B cell (primary cell): ENCODE measurements at regions not wholly inside any gene's neighbourhood (a gene's known extent, or its start where the extent isn't known, plus 50 kb on each side); places are given as distances from the start of the nearest gene placed in this dataset.

Experiments used
- ATAC-seq: fragments of 200-7000 bp; cut with Tn5 transposase; one replicate; pipeline ENCODE4 v1.10.0; 2021; ENCODE audit warnings: low read depth, mild to moderate bottlenecking, moderate number of reproducible peaks, moderate library complexity
- CTCF ChIA-PET: fragments of 350-600 bp; sonication (Branson Sonifier 250); formaldehyde crosslinking; loops from one replicate; lab custom pipeline; 2021; ENCODE audit warnings: antibody characterized with exemption, inconsistent platforms; lab: Charles Lee
- POLR2A ChIA-PET: fragments of 350-600 bp; sonication (Branson Sonifier 250); formaldehyde crosslinking; loops from one replicate; lab custom pipeline; 2021; ENCODE audit warnings: antibody characterized with exemption; lab: Charles Lee
- DNase-seq: peaks from one replicate; pipeline ENCODE4 v3.0.0; 2013
- H2AFZ ChIP-seq: 2 replicates; pipeline ENCODE4 v1.6.1; 2012; ENCODE audit warnings: mild to moderate bottlenecking, low read depth, low read length; ENCODE audit not compliant: insufficient read depth, poor library complexity, severe bottlenecking
- H3K27ac ChIP-seq, 2 donors: 1 replicate in 1 of 2; 2 replicates in 1 of 2; pipeline ENCODE4 v1.5.1; 2012 to 2013; ENCODE audit warnings: low read length in 2 of 2, mild to moderate bottlenecking in 2 of 2, moderate library complexity in 1 of 2
- H3K27me3 ChIP-seq, 4 experiments: fragments of 200-600 bp in 1 of 4; sonication (generic) in 1 of 4; replicated peaks in 1 of 4; 1 replicate in 2 of 4; 2 replicates in 2 of 4; pipeline versions ENCODE4 v1.6.1 to v1.7.0; 2013 to 2016; ENCODE audit warnings: low read length in 3 of 4, mild to moderate bottlenecking in 2 of 4, mixed read lengths in 1 of 4, moderate library complexity in 1 of 4; ENCODE audit not compliant: insufficient read depth in 4 of 4, control insufficient read depth in 3 of 4; ENCODE audit errors: control extremely low read depth in 1 of 4
- H3K36me3 ChIP-seq, 2 experiments: replicated peaks in 1 of 2; 1 replicate in 1 of 2; 2 replicates in 1 of 2; pipeline versions ENCODE4 v1.6.1 to v1.7.1; 2013; ENCODE audit warnings: low read length in 1 of 2; ENCODE audit not compliant: insufficient read depth in 2 of 2, control insufficient read depth in 1 of 2; ENCODE audit errors: control extremely low read depth in 1 of 2, extremely low read depth in 1 of 2
- H3K4me1 ChIP-seq, 2 donors: fragments of 200-600 bp in 1 of 2; sonication (generic) in 1 of 2; 1 replicate in 1 of 2; 2 replicates in 1 of 2; pipeline versions ENCODE4 v1.5.1 to v1.6.1; 2013 to 2017; ENCODE audit warnings: low read length in 2 of 2; ENCODE audit not compliant: control insufficient read depth in 2 of 2, insufficient read depth in 2 of 2
- H3K4me2 ChIP-seq: replicated peaks from 2 replicates; pipeline ENCODE3; 2012; ENCODE audit warnings: mild to moderate bottlenecking, low read depth, low read length; ENCODE audit not compliant: poor library complexity, severe bottlenecking
- H3K4me3 ChIP-seq, 5 experiments: fragments of 200-600 bp in 1 of 5; sonication (generic) in 1 of 5; 1 replicate in 3 of 5; 2 replicates in 2 of 5; pipeline versions ENCODE4 v1.5.1 to v1.7.0; 2011 to 2016; ENCODE audit warnings: low read length in 4 of 5, mild to moderate bottlenecking in 4 of 5, low read depth in 2 of 5, control low read depth in 1 of 5, moderate library complexity in 1 of 5; ENCODE audit not compliant: insufficient read depth in 1 of 5; ENCODE audit errors: control extremely low read depth in 1 of 5, extremely low read depth in 1 of 5
- H3K79me2 ChIP-seq: fragments of 200-600 bp; sonication (generic); one replicate; pipeline ENCODE4 v1.6.0; 2016; ENCODE audit warnings: low read length; ENCODE audit not compliant: control insufficient read depth, insufficient read depth
- H3K9ac ChIP-seq: fragments of 200-600 bp; sonication (generic); 2 replicates; pipeline ENCODE4 v1.6.1; 2017; ENCODE audit warnings: mild to moderate bottlenecking, low read length, moderate library complexity
- H3K9me3 ChIP-seq, 3 donors: one replicate each; pipeline versions ENCODE4 v1.6.1 to v1.7.1; 2013; ENCODE audit warnings: low read length in 2 of 3; ENCODE audit not compliant: control insufficient read depth in 2 of 3, insufficient read depth in 1 of 3; ENCODE audit errors: control extremely low read depth in 1 of 3
- H4K20me1 ChIP-seq: 2 replicates; pipeline ENCODE4 v1.6.0; 2012; ENCODE audit warnings: mild to moderate bottlenecking, low read length; ENCODE audit not compliant: insufficient read depth, control insufficient read depth, poor library complexity, severe bottlenecking
- H3K27ac Mint-ChIP-seq: one replicate; pipeline ENCODE4 v1.8.0; 2021; ENCODE audit warnings: mixed read lengths
- H3K27me3 Mint-ChIP-seq: one replicate; pipeline ENCODE4 v1.8.0; 2021; ENCODE audit warnings: mixed read lengths
- H3K4me1 Mint-ChIP-seq: one replicate; pipeline ENCODE4 v1.8.0; 2021; ENCODE audit warnings: mixed read lengths
- H3K4me3 Mint-ChIP-seq: one replicate; pipeline ENCODE4 v1.8.0; 2021; ENCODE audit warnings: mixed read lengths
- H3K9me3 Mint-ChIP-seq: one replicate; pipeline ENCODE4 v1.8.0; 2022; ENCODE audit warnings: mixed read lengths; ENCODE audit not compliant: insufficient read depth
- EZH2 ChIP-seq: IDR thresholded peaks from 2 replicates; pipeline ENCODE4 v1.6.1; 2012; ENCODE audit warnings: borderline replicate concordance, low read depth, mild to moderate bottlenecking, moderate library complexity, low read length; ENCODE audit not compliant: insufficient read depth, poor library complexity, severe bottlenecking
- WGBS: methylation state at CpG from one replicate; pipeline ENCODE4 v1.1.5; 2013; ENCODE audit warnings: missing lambda C conversion rate; ENCODE audit not compliant: insufficient coverage; 5-methylcytosine and 5-hydroxymethylcytosine counted together
- intact Hi-C: fragments of 100-400 bp; cut with micrococcal nuclease; formaldehyde crosslinking; loops from one replicate; pipeline ENCODE4 v1.10.0; 2022
- TF ChIP-seq, protein P1 (sequence below): fragments of 200-600 bp; IDR thresholded peaks from one replicate; pipeline ENCODE4 v1.8.0; 2022; ENCODE audit warnings: antibody characterized with exemption, mild to moderate bottlenecking

DNA sequence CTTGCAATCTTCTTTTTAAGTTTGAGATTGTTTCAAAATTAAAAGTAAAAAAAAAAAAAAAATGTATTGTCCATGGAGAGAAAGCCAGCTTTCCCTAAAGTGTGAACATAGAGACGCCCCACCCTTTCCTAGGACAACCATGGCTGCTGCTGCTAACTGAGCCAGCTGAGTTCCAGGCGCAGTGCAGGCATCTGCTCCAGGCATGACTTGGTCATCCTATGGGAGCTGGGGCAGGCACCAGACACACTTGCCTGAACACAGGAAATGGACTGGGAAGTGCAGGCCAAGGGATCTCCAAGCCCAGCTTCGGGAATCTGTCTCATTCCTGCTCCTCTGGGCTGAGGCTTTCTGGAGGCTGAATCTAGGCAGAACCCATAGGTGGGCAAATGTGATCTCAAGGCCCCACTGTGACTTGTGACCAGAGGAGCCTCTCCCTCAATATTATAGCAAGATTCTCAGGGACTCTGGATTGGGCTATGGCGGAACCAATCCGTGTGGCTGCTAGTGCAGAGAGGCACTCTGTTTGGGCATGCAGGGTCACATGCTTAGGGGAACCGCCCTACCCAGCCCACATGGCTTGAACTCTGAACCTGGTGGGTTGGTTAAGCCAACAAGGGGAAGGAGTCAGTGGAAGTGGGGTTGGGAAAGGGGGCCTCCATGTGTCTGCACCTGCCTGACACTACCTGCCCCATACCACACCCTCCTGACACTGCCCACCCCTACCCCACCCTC lies 138.2 kb upstream of the CST7 start:
- H3K4me1 ChIP-seq = no peaks in the 10 kb centered on the region
- ATAC-seq (no peak), DNase-seq (no peak)
- H3K79me2 ChIP-seq = no peaks in the 10 kb centered on the region
- H3K9ac ChIP-seq = no peak overlapping the region
- no peak overlapping the region for H2AFZ ChIP-seq
- ChIA-PET CTCF (no interaction called here), POLR2A (no interaction called here)
- no peak overlapping the region for H3K27ac ChIP-seq
- no peak overlapping the region for H3K4me3 ChIP-seq
- TF ChIP-seq, protein P1, sequence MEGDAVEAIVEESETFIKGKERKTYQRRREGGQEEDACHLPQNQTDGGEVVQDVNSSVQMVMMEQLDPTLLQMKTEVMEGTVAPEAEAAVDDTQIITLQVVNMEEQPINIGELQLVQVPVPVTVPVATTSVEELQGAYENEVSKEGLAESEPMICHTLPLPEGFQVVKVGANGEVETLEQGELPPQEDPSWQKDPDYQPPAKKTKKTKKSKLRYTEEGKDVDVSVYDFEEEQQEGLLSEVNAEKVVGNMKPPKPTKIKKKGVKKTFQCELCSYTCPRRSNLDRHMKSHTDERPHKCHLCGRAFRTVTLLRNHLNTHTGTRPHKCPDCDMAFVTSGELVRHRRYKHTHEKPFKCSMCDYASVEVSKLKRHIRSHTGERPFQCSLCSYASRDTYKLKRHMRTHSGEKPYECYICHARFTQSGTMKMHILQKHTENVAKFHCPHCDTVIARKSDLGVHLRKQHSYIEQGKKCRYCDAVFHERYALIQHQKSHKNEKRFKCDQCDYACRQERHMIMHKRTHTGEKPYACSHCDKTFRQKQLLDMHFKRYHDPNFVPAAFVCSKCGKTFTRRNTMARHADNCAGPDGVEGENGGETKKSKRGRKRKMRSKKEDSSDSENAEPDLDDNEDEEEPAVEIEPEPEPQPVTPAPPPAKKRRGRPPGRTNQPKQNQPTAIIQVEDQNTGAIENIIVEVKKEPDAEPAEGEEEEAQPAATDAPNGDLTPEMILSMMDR = no peak
- no peak for TF ChIP-seq EZH2
- WGBS = 93% methylated on average over 3 of the region's 6 CpGs
- Mint-ChIP-seq H3K9me3 (no peaks in the 10 kb centered on the region), H3K4me3 (no peak overlapping the region), H3K27me3 (peaks cover 6% of the 10 kb centered on the region), H3K4me1 (no peaks in the 10 kb centered on the region), H3K27ac (no peak overlapping the region)
- no peaks in the 10 kb centered on the region for H3K27me3 ChIP-seq
- H3K4me2 ChIP-seq = no peak overlapping the region
- H3K36me3 ChIP-seq = no peaks in the 10 kb centered on the region
- intact Hi-C loops = no loop called here
- H3K9me3 ChIP-seq = peaks cover 0 to 4% (median 0%) of the 10 kb centered on the region in 3 donors
- no peaks in the 10 kb centered on the region for H4K20me1 ChIP-seq

DNA sequence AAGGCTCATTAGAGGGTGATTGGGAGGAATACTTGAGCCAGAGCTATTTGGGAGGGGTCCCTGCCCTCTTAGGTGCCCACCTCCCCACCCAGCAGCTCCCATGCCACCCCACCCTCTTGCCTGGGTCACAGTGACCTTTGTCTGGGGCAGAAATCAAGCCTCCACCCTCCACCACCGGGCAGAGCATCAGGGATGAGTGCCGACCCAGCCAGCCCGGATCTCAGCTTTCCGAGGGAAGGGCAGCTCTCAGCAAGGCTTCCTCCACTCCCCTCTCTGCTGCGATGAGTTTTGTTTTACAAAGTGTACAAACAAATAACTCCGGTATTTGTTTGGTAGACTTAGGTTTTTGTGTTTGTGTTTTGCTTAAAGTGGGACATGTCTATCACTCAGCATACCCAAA lies 136.7 kb upstream of the CST7 start:
- Histone ChIP-seq H3K9me3 (peaks cover 0 to 9% (median 0%) of the 10 kb centered on the region in 3 donors), H2AFZ (no peak overlapping the region), H3K9ac (no peak overlapping the region), H3K4me1 (no peaks in the 10 kb centered on the region), H4K20me1 (no peaks in the 10 kb centered on the region), H3K27ac (no peak overlapping the region), H3K4me2 (no peak overlapping the region), H3K36me3 (no peaks in the 10 kb centered on the region), H3K4me3 (no peak overlapping the region), H3K79me2 (no peaks in the 10 kb centered on the region), H3K27me3 (no peaks in the 10 kb centered on the region)
- DNase-seq (no peak), ATAC-seq (no peak)
- POLR2A ChIA-PET = no interaction called here
- 100% methylated on average over 4 of the region's 6 CpGs for WGBS
- Mint-ChIP-seq H3K9me3 (no peaks in the 10 kb centered on the region), H3K27ac (no peak overlapping the region), H3K4me3 (no peak overlapping the region), H3K27me3 (peaks cover 16% of the 10 kb centered on the region), H3K4me1 (peaks cover 5% of the 10 kb centered on the region)
- CTCF ChIA-PET = no interaction called here
- intact Hi-C loops = no loop called here
- TF ChIP-seq EZH2 = no peak
- TF ChIP-seq, protein P1 = no peak
